Heart right ventricle (tissue), 16 donors: ENCODE measurements at regions not wholly inside any gene's neighbourhood (a gene's known extent, or its start where the extent isn't known, plus 50 kb on each side); places are given as distances from the start of the nearest gene placed in this dataset.

Experiments
- ATAC-seq, 8 donors: fragments of 200-7000 bp; cut with Tn5 transposase; one replicate each; pipeline ENCODE4 v1.9.1; 2020; ENCODE audit warnings: mild to moderate bottlenecking in 8 of 8, moderate library complexity in 8 of 8, moderate number of reproducible peaks in 1 of 8
- DNase-seq, 2 donors: peaks; one replicate each; pipeline ENCODE4 v3.0.0-alpha.2; 2020
- H3K27ac ChIP-seq, 10 donors: fragments of 200-600 bp; sonication (generic) in 2 of 10; one replicate each; pipeline versions ENCODE4 v1.5.0 to v1.8.0; 2020 to 2022; ENCODE audit warnings: mild to moderate bottlenecking in 3 of 10
- H3K27me3 ChIP-seq, 7 donors: fragments of 200-600 bp; one replicate each; pipeline ENCODE4 v1.8.0; 2021 to 2022; ENCODE audit warnings: mild to moderate bottlenecking in 2 of 7
- H3K36me3 ChIP-seq, 9 donors: fragments of 200-600 bp; sonication (generic) in 1 of 9; one replicate each; pipeline versions ENCODE4 v1.5.0 to v1.8.0; 2020 to 2022; ENCODE audit warnings: mild to moderate bottlenecking in 2 of 9
- H3K4me1 ChIP-seq, 9 donors: fragments of 200-600 bp; sonication (generic) in 1 of 9; one replicate each; pipeline versions ENCODE4 v1.5.0 to v1.8.0; 2020 to 2022; ENCODE audit warnings: mild to moderate bottlenecking in 4 of 9
- H3K4me3 ChIP-seq, 10 donors: fragments of 200-600 bp; sonication (generic) in 2 of 10; one replicate each; pipeline versions ENCODE4 v1.5.0 to v1.8.0; 2020 to 2022; ENCODE audit warnings: mild to moderate bottlenecking in 7 of 10, moderate library complexity in 2 of 10
- H3K9me3 ChIP-seq, 11 donors: fragments of 200-600 bp in 10 of 11; sonication (generic) in 2 of 11; one replicate each; pipeline versions ENCODE4 v1.5.0 to v1.8.0; 2013 to 2022; ENCODE audit warnings: mild to moderate bottlenecking in 2 of 11, control low read depth in 1 of 11, moderate library complexity in 1 of 11
- WGBS, 2 donors: extraction: QIAGEN DNeasy Blood & Tissue Kit; methylation state at CpG; one replicate each; pipeline ENCODE4 v1.1.7; 2013; ENCODE audit warnings: inconsistent platforms in 1 of 2; 5-methylcytosine and 5-hydroxymethylcytosine counted together
- intact Hi-C, 10 donors: fragments of 100-400 bp; cut with DNase I; formaldehyde crosslinking; loops; one replicate each; pipeline versions ENCODE4 v1.11.1 to v1.14.2; 2022
- TF ChIP-seq, protein P1 (sequence below), 9 donors: fragments of 200-600 bp; sonication (generic) in 2 of 9; IDR thresholded peaks; one replicate each; pipeline versions ENCODE4 v1.5.0 to v1.8.0; 2021 to 2022; ENCODE audit warnings: antibody characterized with exemption in 9 of 9, mild to moderate bottlenecking in 5 of 9, moderate library complexity in 1 of 9
- donor health status: Arrhythmogenic right ventricular cardiomyopathy.
- donor health status: ischemic (EF 13 %, LVEDD 7.1; RV severe dilation, severe dysfunction).
- donor health status: healthy with polysubstance abuse.
- donor health status: DM: no; HTN: yes; CAD: no.
- donor health status: DM: no; HTN: no; CAD: no.
- donor health status: ischemic (EF 25% LVEDD 6.9; RV normal size, moderate dysfunction).
- donor health status: ischemic (EF 25% LVEDD 5.7; RV mildly dilated, moderate dysfunction).
- donor health status: healthy.
- donor health status: DM: yes; HTN: yes; CAD: no.
- donor health status: Ischemic cardiomyopathy.
- donor health status: ischemic (EF 35%, LVEDD 5.7; RV mildly dilated, moderate dysfunction).
- donor health status: nonischemic (EF 11% LVEDD 7.7; RV severe dilation, severe dysfunction).
- donor health status: DM: yes; HTN: yes; CAD: no.
- donor health status: PGD.
- donor health status: ischemic (EF 29% LVEDD 5.4; RV normal size, mild dysfunction).
- donor health status: nonischemic (EF 23%, LVEDD 6.1; RV moderate dilation, normal function).

DNA sequence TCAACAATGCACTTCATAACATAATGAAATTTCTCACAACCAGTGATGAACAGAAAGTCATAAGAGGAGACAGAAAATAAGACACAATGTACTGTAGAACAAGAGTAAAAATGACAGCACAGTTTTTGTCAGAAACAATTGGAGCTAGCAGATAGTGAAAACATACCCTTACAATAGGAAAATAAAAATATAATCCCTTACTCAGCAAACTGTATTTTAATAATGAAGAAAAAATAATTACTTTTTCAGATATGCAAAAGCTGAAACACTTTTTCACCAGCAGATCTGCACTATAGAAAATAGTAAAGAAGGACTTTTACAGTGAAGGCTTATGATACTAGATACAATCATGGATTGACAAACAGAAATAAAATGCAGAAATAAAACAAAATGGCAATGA lies 126.3 kb downstream of the TRAM1L1 start:
- DNase-seq, result no peak
- TF ChIP-seq, protein P1, sequence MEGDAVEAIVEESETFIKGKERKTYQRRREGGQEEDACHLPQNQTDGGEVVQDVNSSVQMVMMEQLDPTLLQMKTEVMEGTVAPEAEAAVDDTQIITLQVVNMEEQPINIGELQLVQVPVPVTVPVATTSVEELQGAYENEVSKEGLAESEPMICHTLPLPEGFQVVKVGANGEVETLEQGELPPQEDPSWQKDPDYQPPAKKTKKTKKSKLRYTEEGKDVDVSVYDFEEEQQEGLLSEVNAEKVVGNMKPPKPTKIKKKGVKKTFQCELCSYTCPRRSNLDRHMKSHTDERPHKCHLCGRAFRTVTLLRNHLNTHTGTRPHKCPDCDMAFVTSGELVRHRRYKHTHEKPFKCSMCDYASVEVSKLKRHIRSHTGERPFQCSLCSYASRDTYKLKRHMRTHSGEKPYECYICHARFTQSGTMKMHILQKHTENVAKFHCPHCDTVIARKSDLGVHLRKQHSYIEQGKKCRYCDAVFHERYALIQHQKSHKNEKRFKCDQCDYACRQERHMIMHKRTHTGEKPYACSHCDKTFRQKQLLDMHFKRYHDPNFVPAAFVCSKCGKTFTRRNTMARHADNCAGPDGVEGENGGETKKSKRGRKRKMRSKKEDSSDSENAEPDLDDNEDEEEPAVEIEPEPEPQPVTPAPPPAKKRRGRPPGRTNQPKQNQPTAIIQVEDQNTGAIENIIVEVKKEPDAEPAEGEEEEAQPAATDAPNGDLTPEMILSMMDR (IDR thresholded peaks at IDR 0.05), result no peak

DNA sequence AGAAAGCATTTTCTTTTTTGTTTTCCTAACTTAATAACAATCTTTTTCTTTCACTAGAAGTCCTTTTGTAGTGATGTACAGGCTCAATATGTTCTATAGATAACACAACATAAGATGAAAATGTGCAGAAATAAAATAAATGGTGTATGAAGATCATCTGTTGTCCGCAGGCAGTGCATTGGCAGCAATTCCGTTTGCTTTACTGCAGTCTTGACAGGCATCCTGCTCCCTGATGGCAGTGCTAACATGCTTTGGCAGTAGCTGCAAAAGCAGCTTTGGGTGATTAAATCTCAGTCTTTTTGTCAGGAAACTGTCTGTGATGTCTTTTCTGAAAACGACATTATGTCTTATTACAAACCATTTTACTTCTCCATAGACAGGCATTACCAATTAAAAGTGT lies 131.4 kb downstream of the TRAM1L1 start:
- intact Hi-C loops, result no loop called here
- Histone ChIP-seq H3K4me1 (no peaks in the 10 kb centered on the region), H3K27ac (no peak overlapping the region), H3K27me3 (no peaks in the 10 kb centered on the region), H3K36me3 (no peaks in the 10 kb centered on the region), H3K4me3 (no peak overlapping the region), H3K9me3 (peaks cover 0 to 14% (median 0%) of the 10 kb centered on the region in 11 donors)
- DNase-seq, result no peak
- TF ChIP-seq, protein P1 (IDR thresholded peaks at IDR 0.05), result no peak
- WGBS, 2 donors, result 42 to 48% methylated on average over 3 of the region's 3 CpGs
- no peak for ATAC-seq

More for the DNA sequence above, 126.3 kb downstream of the TRAM1L1 start:
- H3K4me3 ChIP-seq, result no peak overlapping the region
- intact Hi-C loops, result no loop called here
- H3K36me3 ChIP-seq, result no peaks in the 10 kb centered on the region
- H3K9me3 ChIP-seq, result peaks cover 0 to 14% (median 0%) of the 10 kb centered on the region in 11 donors
- H3K4me1 ChIP-seq, result no peaks in the 10 kb centered on the region
- H3K27me3 ChIP-seq, result no peaks in the 10 kb centered on the region
- no peak for ATAC-seq
- H3K27ac ChIP-seq, result no peak overlapping the region

DNA sequence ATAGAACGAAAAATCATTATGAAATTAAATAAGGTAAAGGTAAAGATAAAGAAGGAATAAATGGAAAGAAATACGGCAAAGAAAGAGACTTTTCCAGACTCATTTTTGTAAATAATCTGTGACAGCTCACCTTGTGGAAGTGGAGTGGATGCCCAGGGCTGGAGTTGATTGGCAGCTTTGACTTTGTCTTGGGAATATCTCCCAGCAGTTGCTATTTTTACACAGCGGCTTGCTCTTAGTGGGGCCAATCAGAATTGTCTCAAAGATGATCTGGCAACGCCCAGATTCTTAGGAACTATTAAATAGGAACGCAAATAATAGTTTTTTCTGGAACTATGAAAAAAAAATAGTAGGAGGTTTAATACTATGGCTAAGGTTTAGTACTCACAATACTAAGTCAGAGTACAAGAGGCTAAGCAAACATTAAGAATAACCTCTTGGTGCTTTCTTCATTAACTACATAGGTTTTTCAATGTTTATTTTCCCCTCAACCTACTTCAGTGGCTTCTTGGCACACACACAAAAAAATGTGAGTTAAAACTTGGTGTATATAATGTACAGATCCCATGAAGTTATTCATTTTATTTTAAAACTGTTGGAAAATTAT lies 132.7 kb downstream of the TRAM1L1 start:
- Histone ChIP-seq H3K27ac (no peak overlapping the region), H3K9me3 (peaks cover 0 to 13% (median 0%) of the 10 kb centered on the region in 11 donors), H3K36me3 (no peaks in the 10 kb centered on the region), H3K4me1 (no peaks in the 10 kb centered on the region), H3K27me3 (no peaks in the 10 kb centered on the region), H3K4me3 (no peak overlapping the region)
- ATAC-seq (no peak), DNase-seq (no peak)
- TF ChIP-seq, protein P1 (IDR thresholded peaks at IDR 0.05), result no peak
- intact Hi-C loops, result no loop called here
- WGBS, 2 donors, result 57 to 60% methylated on average over 5 of the region's 5 CpGs

DNA sequence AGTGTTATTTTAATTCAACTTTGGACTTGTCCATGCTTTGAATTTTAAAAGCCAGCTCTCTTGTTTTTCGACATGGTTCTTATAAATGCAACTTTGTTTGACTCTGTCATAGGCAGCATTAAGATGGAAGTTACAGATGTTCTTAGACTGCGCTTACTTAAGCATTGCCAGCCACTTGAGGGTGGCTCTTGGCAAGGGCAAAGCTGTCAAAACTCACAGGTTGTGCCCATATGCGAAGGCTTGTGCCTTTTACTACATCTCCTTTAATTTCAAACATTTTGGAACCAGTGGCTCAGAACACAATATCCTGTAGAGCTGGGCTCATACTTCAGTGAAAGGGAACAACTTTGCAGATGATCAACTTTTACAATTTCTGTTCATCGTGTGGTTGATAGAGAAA lies 135.5 kb downstream of the TRAM1L1 start:
- Histone ChIP-seq H3K36me3 (no peaks in the 10 kb centered on the region), H3K27ac (no peak overlapping the region), H3K4me1 (no peaks in the 10 kb centered on the region), H3K4me3 (no peak overlapping the region), H3K9me3 (no peaks in the 10 kb centered on the region), H3K27me3 (no peaks in the 10 kb centered on the region)
- ATAC-seq (no peak), DNase-seq (no peak)
- intact Hi-C loops, result no loop called here
- TF ChIP-seq, protein P1 (IDR thresholded peaks at IDR 0.05), result no peak
- WGBS, 2 donors, result 82 to 86% methylated on average over 4 of the region's 4 CpGs
